Osteocyte (in vitro differentiated cells): ENCODE measurements at regions not wholly inside any gene's neighbourhood (a gene's known extent, or its start where the extent isn't known, plus 50 kb on each side); places are given as distances from the start of the nearest gene placed in this dataset.
"Not testable (repeated sequence)": the region's sequence is repeated elsewhere in the genome, so short reads cannot be mapped to it uniquely, and the experiment has no call there.

Experiments used
- DNase-seq: peaks from one replicate; pipeline ENCODE4 v3.0.0; 2021; ENCODE audit warnings: mixed read lengths; ENCODE audit not compliant: unreplicated experiment; ENCODE audit errors: extremely low spot score
- H3K27ac Mint-ChIP-seq: one replicate; pipeline ENCODE4 v1.8.0; 2021; ENCODE audit warnings: mild to moderate bottlenecking, mixed read lengths; ENCODE audit not compliant: unreplicated experiment
- H3K27me3 Mint-ChIP-seq: one replicate; pipeline ENCODE4 v1.8.0; 2021; ENCODE audit warnings: mixed read lengths; ENCODE audit not compliant: unreplicated experiment
- H3K36me3 Mint-ChIP-seq: one replicate; pipeline ENCODE4 v1.8.0; 2021; ENCODE audit warnings: mixed read lengths; ENCODE audit not compliant: unreplicated experiment
- H3K4me1 Mint-ChIP-seq: one replicate; pipeline ENCODE4 v1.8.0; 2021; ENCODE audit warnings: mixed read lengths; ENCODE audit not compliant: unreplicated experiment
- H3K4me3 Mint-ChIP-seq: one replicate; pipeline ENCODE4 v1.8.0; 2021; ENCODE audit warnings: mild to moderate bottlenecking, moderate library complexity, mixed read lengths; ENCODE audit not compliant: unreplicated experiment
- H3K9me3 Mint-ChIP-seq: one replicate; pipeline ENCODE4 v1.8.0; 2021; ENCODE audit warnings: mixed read lengths; ENCODE audit not compliant: unreplicated experiment
- CTCF ChIP-seq: fragments of 200-600 bp; sonication (generic); IDR thresholded peaks from 2 replicates; pipeline ENCODE4 v1.5.0; 2021; ENCODE audit warnings: antibody characterized with exemption, mild to moderate bottlenecking, moderate library complexity

GRCh38 chr9:24059651-24060050 lies 233.6 kb upstream of the ELAVL2 start:
- peaks cover 29% of the 10 kb centered on the region for H3K9me3 Mint-ChIP-seq
- TF ChIP-seq CTCF, result no peak
- no peak overlapping the region for H3K4me3 Mint-ChIP-seq
- no peaks in the 10 kb centered on the region for H3K4me1 Mint-ChIP-seq
- no peaks in the 10 kb centered on the region for H3K27me3 Mint-ChIP-seq
- H3K36me3 Mint-ChIP-seq, result no peaks in the 10 kb centered on the region
- DNase-seq, result no peak
- H3K27ac Mint-ChIP-seq, result no peak overlapping the region

- no peaks in the 10 kb centered on the region for H3K4me1 Mint-ChIP-seq
- H3K27me3 Mint-ChIP-seq, result no peaks in the 10 kb centered on the region
- peaks cover 55% of the 10 kb centered on the region for H3K9me3 Mint-ChIP-seq
- no peaks in the 10 kb centered on the region for H3K36me3 Mint-ChIP-seq
- no peak for DNase-seq
- TF ChIP-seq CTCF, result no peak
- no peak overlapping the region for H3K4me3 Mint-ChIP-seq
- no peak overlapping the region for H3K27ac Mint-ChIP-seq
Observed at GRCh38 chr9:24051587-24051986, 225.5 kb upstream of the ELAVL2 start.

- not testable (repeated sequence) for H3K4me1 Mint-ChIP-seq, H3K4me3 Mint-ChIP-seq, H3K36me3 Mint-ChIP-seq, DNase-seq, H3K27me3 Mint-ChIP-seq, H3K27ac Mint-ChIP-seq
- H3K9me3 Mint-ChIP-seq, result peaks cover 56% of the 10 kb centered on the region
Observed at GRCh38 chr9:24050239-24050638, 224.2 kb upstream of the ELAVL2 start.

GRCh38 chr9:24045150-24045549 lies 219.1 kb upstream of the ELAVL2 start:
- H3K4me3 Mint-ChIP-seq, result no peak overlapping the region
- no peaks in the 10 kb centered on the region for H3K4me1 Mint-ChIP-seq
- no peaks in the 10 kb centered on the region for H3K36me3 Mint-ChIP-seq
- DNase-seq, result no peak
- no peak overlapping the region for H3K27ac Mint-ChIP-seq
- H3K27me3 Mint-ChIP-seq, result no peaks in the 10 kb centered on the region
- H3K9me3 Mint-ChIP-seq, result peaks cover 51% of the 10 kb centered on the region
- no peak for TF ChIP-seq CTCF

- Mint-ChIP-seq H3K4me3 (no peak overlapping the region), H3K36me3 (no peaks in the 10 kb centered on the region), H3K9me3 (peaks cover 46% of the 10 kb centered on the region), H3K4me1 (no peaks in the 10 kb centered on the region), H3K27me3 (no peaks in the 10 kb centered on the region), H3K27ac (no peak overlapping the region)
- no peak for DNase-seq
- no peak for TF ChIP-seq CTCF
Observed at GRCh38 chr9:24044576-24044975, 218.5 kb upstream of the ELAVL2 start.

GRCh38 chr9:24041160-24041690 lies 215.2 kb upstream of the ELAVL2 start:
- H3K27ac Mint-ChIP-seq, result no peak overlapping the region
- peaks cover 17% of the 10 kb centered on the region for H3K9me3 Mint-ChIP-seq
- H3K27me3 Mint-ChIP-seq, result no peaks in the 10 kb centered on the region
- no peaks in the 10 kb centered on the region for H3K4me1 Mint-ChIP-seq
- no peak for TF ChIP-seq CTCF
- no peaks in the 10 kb centered on the region for H3K36me3 Mint-ChIP-seq
- no peak for DNase-seq
- no peak overlapping the region for H3K4me3 Mint-ChIP-seq
